C4-2B (cell line): ENCODE measurements at regions not wholly inside any gene's neighbourhood (a gene's known extent, or its start where the extent isn't known, plus 50 kb on each side); places are given as distances from the start of the nearest gene placed in this dataset.

Source experiments
- H3K27ac ChIP-seq: fragments of 450-650 bp; 2 replicates; pipeline ENCODE4 v1.5.1; 2017
- ZFX ChIP-seq: fragments of 450-650 bp; IDR thresholded peaks from 2 replicates; pipeline ENCODE4 v1.6.1; 2017
- TF ChIP-seq, protein P1 (sequence below): fragments of 450-650 bp; conservative IDR thresholded peaks from 2 replicates; pipeline ENCODE4 v1.5.1; 2017; ENCODE audit warnings: mild to moderate bottlenecking

GRCh38 chr11:92791886-92792285 is 177.6 kb upstream of the MTNR1B start:
- TF ChIP-seq, protein P1, sequence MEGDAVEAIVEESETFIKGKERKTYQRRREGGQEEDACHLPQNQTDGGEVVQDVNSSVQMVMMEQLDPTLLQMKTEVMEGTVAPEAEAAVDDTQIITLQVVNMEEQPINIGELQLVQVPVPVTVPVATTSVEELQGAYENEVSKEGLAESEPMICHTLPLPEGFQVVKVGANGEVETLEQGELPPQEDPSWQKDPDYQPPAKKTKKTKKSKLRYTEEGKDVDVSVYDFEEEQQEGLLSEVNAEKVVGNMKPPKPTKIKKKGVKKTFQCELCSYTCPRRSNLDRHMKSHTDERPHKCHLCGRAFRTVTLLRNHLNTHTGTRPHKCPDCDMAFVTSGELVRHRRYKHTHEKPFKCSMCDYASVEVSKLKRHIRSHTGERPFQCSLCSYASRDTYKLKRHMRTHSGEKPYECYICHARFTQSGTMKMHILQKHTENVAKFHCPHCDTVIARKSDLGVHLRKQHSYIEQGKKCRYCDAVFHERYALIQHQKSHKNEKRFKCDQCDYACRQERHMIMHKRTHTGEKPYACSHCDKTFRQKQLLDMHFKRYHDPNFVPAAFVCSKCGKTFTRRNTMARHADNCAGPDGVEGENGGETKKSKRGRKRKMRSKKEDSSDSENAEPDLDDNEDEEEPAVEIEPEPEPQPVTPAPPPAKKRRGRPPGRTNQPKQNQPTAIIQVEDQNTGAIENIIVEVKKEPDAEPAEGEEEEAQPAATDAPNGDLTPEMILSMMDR = no peak
- no peak for TF ChIP-seq ZFX
- no peak overlapping the region for H3K27ac ChIP-seq

GRCh38 chr11:92793189-92793588 is 176.3 kb upstream of the MTNR1B start:
- no peak overlapping the region for H3K27ac ChIP-seq
- TF ChIP-seq, protein P1 = no peak
- no peak for TF ChIP-seq ZFX

GRCh38 chr11:92794783-92795182 is 174.7 kb upstream of the MTNR1B start:
- TF ChIP-seq, protein P1 = no peak
- no peak for TF ChIP-seq ZFX
- H3K27ac ChIP-seq = no peak overlapping the region

- no peak overlapping the region for H3K27ac ChIP-seq
- TF ChIP-seq, protein P1 = no peak
- no peak for TF ChIP-seq ZFX
Measured at GRCh38 chr11:92796744-92797143, 172.7 kb upstream of the MTNR1B start.

DNA sequence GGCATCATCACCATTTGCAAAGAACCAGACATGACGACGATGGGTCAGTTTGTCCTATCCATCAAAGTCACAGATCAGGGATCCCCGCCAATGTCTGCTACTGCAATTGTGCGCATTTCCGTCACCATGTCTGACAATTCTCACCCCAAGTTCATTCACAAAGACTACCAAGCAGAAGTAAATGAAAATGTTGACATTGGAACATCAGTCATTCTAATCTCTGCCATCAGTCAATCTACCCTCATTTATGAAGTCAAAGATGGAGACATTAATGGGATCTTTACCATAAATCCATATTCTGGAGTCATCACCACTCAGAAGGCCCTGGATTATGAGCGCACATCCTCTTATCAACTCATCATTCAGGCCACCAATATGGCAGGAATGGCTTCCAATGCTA is 171.6 kb upstream of the MTNR1B start:
- no peak for TF ChIP-seq ZFX
- TF ChIP-seq, protein P1 = no peak
- no peak overlapping the region for H3K27ac ChIP-seq

GRCh38 chr11:92801685-92802084 is 167.8 kb upstream of the MTNR1B start:
- no peak overlapping the region for H3K27ac ChIP-seq
- no peak for TF ChIP-seq ZFX
- TF ChIP-seq, protein P1 = no peak

GRCh38 chr11:92802644-92803043 is 166.8 kb upstream of the MTNR1B start:
- no peak overlapping the region for H3K27ac ChIP-seq
- TF ChIP-seq, protein P1 = no peak
- TF ChIP-seq ZFX = no peak
